GM18909 (cell line): ENCODE measurements at regions not wholly inside any gene's neighbourhood (a gene's known extent, or its start where the extent isn't known, plus 50 kb on each side); places are given as distances from the start of the nearest gene placed in this dataset.

Experiments used
- ATAC-seq: cut with Tn5 transposase; IDR thresholded peaks from one replicate; pipeline ENCODE4 v1.9.1; 2021; ENCODE audit warnings: mild to moderate bottlenecking; ENCODE audit not compliant: unreplicated experiment, poor library complexity

DNA sequence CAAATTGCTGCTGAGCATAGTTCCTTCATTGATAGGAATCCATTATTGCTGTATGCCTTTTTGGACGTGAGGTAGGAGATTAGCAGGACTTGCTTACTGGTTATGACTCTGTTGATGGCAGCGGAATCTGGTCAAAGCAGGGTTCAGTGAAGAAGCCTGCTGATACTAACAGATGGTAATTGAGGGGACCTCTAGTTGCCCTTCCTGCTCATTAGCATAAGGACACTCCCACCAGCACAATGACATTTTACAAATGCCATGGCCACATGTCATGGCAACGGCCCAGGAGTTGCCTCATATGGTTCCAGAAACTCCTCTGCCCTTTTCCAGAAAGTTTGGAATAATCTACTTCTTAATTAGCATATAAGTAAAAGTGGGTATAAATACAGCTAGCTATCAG is 417.5 kb downstream of the CDC14C start:
- no peak for ATAC-seq

DNA sequence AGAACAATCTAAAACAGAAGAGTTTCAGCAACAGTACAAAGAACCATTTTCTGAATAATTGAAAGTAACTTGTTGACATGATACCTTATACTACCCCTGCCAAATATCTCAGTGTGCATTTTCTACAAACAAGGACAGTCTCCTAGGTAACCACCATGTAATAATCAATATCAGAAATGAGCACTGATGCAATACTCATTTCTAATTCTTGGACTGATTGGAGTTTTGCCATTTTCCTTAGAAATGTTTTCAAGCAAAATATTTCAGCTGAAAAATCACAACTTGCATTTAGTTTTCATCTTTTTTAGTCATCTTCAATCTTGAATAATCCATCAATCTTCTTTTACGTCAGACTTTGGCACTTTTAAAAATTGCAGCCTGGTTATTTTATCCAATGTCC is 420.2 kb downstream of the CDC14C start:
- ATAC-seq = no peak

DNA sequence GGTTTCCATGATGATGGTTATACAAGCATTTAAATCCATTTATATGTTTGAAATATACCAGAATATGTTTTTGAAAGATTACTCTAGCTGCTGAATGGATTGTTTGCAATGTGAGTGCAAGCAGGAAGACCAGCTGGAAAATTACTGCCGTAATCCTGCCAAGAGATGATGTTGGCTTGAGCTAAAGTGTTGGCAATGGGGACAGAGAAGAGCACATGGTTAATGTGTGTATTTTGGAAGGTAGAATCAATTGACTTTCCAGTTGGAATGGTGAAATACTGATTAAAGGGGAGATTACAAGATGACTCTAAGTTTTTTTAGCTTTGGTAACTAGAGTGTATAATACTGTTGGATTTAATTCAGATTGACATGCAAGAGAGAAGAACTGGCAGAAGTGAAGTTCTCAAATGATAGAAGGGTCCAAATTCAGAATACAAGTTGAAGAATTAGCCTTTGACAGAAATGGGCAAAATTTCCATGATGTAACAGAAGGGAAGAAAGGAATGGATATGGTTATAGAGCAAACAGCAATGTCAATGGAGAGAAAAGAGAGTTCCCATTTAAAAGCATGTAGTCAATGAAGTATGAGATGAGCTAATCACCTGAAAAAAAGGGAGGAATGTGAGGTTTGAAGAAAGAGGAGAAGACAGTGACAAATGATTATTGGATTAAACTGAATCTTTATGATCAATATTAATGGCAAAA is 422.0 kb downstream of the CDC14C start:
- no peak for ATAC-seq

DNA sequence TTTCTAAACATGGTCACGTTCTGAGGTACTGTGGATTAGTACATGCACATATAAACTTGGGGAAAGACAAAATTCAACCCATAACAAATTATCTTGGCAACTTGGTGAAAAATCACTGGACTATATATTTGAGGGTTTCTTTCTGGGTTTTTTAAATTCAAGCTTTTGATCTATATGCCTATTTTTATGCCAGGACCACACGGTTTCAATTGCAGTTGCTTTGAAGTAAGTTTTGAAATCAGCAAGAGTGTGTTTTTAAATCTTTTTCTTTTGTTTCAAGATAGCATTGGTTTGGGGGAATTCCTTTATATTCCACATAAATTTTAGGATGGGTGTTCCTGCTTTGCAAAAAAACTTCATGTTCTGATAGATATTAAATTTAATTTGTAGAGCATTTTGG is 406.4 kb upstream of the VWC2 start:
- no peak for ATAC-seq

DNA sequence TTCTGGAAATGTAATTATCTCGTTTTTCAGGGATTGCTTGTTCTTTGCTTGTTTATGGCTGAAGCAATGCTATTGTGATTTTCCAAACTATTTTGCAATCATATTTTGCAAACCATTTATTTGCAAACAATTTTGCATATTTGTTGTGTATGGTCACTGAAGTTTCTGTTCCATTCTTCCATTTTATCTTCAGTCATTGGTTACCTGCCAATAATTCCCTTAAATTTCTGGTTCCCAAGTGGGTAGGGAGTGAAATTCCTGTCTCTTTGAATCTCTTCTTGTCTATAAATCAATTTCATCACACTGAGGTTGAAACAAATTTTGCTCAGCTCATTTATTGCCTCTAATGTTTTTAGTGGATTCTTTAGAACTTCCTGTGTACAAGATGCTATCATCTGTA is 401.7 kb upstream of the VWC2 start:
- no peak for ATAC-seq

DNA sequence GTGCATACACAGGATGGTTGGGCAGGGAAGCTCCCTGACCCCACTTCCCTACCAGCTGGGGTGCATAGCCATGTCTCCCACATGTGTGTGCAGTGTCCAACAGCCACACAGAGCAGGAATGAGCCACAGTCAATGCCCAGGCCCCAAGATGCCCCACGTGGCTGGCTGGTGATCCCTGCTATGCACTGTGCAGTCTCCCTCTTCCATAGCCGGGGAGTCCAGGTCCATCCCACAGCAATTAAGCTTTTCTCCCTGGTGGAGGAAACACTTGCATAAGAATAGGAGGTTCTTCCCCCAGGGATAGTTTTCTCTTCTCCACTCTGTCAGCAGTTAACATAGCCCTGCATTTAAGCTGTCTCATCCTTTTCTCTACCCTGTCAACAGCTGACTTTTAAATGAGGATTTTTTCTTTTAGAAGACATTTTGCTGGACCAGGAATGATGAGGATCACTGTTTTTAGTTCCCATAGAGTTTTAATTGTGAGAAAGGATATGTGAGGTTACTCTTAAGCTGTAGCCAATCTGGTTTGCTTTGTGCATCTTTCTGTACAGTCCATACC is 396.5 kb upstream of the VWC2 start:
- no peak for ATAC-seq

DNA sequence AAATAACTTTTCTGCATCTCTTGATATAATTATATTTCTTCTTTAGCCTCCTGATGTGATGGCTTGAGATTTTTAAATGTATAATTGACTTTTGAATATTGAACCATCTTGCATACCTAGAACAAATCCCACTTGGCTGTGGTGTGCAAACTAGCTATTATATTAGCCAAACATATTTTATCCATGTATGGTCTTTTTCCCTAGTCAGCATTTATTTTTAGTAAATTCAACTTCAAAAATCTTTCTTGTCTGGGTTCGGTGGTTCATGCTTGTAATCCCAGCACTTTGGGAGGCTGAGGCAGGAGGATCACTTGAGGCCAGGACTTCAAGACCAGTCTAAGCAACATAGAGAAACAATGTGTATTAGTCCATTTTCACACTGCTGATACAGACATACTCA is 386.6 kb upstream of the VWC2 start:
- no peak for ATAC-seq

DNA sequence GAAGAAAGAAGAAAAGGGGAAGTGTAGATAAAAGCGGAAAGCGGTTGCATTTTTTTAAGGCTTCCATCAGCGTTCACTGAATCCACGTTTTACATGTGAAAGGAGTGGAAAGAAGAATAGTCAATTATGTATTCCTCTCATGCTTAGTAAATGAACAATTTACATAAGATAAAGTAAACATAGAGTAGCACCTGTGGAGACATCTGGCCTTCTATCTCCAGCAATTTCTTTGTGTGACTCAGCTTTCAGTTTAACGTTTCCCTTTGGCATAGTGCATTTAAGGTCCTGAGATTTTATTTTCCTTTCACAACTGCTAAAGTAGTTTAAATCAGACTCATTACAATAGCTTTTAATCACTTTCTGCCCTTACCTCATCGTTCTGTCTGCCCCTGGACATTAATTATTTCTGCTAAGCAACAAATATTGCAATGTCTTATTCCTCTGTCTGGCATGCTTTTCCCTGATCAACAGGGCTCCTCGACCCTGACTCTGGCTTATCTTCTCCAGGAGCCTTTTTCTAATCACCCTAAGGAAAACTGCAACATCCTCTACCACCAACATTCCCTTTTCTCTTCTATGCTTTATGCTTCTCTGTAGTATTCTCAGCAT is 383.5 kb upstream of the VWC2 start:
- ATAC-seq = no peak

DNA sequence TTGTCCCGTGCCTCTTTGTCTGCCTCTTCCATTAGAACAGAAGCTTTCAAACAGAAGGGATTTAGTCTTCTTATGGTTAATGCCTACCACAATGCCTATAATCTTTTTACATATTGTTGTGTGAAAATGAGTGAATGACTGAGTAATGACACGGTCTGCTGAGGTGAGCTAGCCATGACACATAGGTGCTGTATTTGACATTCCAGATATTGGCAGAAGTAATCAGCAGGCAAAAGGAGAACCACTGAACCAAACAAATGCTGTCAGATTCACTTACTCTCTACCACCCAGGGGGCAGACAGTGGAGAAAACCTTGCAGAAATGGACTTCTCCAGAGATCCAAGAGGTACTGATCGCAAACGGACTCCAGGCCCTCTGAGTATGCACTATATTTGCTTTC is 377.2 kb upstream of the VWC2 start:
- no peak for ATAC-seq

DNA sequence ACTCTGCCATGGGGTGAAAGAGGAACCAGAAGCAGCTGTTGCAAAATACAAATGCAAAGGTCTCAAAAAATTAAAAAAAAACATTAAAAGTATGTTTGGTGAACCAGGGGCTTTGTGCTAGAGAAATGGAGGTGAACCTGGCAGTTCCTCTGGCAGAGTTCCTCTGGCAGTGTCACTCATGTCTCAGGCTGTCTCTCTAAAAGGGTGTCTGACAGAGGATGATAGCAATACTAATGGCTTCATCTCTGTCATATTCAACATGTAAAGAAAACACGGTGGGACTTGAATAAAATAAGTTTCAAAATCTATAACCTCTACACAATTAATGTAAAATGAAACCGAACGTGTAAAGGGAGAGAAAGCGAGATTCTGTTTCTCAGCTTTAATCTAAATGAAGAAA is 375.7 kb upstream of the VWC2 start:
- ATAC-seq = no peak

DNA sequence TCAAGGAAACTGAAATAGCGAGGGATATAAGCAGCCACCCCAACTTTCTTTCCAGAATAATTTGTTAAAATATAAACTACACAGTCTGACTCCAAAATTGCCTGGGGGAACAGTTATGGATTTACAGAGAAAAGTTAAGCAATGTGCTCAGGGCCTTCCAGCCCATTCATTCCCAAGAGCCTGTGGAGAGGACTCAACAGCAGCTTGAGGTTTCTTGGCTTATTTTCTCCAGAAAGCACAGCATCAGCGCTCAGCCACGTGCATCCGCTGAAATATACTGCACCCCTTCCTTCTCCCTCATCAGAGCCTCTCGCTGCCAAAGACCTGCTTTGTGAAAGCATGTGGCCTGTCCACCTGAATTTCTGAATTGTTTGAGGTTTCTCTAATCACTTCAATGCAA is 375.2 kb upstream of the VWC2 start:
- ATAC-seq = no peak

DNA sequence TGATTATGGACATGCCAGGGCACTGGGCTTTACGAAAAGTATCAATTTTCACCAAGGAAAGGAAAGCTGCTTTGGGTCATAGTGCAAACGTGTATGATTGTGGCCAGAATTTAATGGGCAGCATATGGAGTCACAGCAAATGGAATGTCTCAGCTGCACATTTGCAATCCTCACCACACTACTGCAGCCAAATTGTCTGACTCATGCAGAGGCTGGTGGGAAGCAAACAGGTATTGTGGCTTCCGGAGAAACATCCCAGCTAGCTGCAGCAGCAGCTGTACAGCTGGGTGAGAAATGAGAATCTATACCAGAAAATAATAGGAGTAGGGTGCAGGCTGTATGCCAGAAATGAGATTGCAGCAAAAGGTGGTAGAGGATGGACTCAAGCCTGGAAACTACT is 374.7 kb upstream of the VWC2 start:
- ATAC-seq = no peak

DNA sequence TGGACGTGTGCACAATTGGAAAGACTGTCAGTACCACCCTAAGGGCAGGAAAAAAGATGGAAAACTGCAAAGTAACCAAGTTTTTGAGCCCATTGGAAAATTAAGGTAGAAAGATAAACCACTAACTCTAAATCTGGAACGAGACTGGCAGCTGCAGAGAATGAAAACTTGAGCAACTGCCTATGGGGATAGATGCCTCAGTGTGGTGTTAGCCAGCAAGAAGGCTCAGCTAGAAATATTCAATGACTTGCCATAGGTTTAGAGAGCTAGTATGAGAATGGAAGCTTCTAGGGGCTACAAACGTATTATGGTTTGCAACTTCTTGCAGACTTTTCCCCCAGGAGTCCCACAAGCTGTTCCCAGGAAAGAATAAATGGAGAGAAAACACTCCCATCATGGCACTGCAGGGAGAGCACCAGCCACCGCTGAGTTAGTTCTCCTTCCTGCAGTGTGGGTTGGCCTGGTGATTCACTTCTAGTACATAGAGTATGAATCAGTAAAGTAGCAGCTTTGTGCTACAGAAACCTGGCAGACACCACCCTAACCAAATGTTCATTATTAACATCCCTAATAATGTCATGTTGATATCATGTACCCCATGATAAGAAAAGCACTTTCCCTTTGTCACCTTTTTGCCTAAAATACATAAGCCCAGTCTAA is 372.4 kb upstream of the VWC2 start:
- ATAC-seq = no peak

DNA sequence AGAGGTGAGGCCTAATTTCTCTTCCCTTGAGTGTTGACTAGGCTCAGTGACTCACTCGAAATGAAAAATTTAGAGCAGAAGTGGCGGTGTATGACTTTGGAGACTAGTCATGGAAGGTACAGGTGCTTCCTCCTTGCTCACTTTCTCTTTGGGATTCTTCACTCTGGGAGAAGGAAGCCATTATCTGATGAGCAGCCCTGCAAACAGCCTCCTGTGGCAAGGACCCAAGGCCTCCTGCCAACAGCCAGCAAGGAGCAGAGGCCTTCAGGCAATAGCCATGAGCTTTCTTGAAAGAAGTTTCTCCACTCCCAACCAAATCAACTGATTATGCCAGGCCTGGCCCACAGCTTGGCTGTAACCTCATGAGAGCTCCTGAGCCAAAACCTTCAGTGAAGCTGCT is 369.6 kb upstream of the VWC2 start:
- ATAC-seq = no peak

DNA sequence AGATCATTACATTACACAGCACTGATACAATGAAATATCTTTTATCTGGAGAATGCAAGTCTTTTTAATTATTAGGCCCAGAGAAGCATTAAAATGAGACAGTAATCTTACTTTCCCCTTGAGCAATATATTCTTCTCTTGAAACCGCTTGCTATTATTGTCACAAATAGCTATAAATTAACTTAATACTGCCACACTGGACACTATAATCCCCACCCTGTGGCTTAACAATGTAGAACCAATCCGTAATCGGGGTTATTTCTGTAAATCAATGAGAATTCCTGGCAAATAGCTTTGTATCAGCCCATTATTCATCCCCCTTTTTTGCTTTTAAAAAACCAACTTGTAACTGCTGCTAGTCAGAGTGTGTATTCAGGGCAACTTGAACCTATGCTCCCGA is 366.2 kb upstream of the VWC2 start:
- ATAC-seq = no peak

DNA sequence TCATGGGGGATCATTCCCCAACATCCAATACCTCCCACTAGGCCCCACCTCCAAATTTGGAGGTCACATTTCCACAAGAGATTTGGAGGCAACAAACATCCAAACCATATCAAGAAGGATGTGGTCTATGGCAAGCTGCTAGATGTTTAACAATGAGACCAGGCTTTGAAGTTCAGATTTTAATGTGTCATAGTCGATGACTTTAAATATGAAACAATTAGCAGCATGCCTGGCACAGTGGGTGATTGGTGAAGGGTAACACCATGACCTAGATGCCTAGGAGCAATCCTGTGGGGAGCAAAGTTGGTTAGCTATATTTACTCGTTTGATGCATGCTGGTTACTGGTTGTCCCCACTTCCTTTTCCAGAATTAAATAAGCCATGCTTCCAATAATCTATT is 356.4 kb upstream of the VWC2 start:
- no peak for ATAC-seq

DNA sequence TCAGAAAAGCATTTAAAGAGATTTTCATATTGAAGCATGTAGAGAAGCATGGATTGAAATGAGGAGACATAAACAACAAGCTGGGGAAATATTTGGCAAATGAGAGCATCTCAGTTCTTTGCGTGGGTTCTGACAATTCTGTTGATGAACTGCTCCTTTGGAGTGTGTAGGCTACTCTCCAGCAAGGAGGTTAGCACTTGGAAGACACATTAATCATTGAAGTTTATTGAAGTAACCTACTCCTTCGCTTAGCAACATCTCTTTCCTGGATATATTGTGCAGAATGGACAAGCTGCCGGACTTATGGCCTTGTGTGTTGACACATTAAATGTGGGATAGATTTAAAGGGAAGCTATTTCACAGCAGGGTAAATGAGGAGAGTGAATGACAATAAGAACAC is 354.5 kb upstream of the VWC2 start:
- ATAC-seq = no peak

DNA sequence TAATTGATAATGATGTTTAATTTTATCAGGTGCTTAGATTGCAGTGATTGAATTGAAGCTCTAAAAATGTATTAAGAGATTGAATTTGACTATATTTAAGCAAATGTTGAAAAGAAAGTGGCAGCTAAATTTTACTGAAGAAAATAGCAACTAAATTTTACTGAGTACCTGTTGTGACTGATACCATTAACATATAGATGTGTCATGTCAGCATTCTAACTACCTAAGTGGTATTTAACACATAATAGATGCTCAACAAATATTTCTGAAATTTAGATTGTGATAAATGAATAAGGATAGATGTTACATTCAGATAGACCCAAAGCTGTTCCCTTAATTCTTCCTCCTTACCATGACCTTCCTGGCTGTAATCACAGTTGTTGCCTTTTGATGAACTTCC is 350.9 kb upstream of the VWC2 start:
- ATAC-seq = no peak

DNA sequence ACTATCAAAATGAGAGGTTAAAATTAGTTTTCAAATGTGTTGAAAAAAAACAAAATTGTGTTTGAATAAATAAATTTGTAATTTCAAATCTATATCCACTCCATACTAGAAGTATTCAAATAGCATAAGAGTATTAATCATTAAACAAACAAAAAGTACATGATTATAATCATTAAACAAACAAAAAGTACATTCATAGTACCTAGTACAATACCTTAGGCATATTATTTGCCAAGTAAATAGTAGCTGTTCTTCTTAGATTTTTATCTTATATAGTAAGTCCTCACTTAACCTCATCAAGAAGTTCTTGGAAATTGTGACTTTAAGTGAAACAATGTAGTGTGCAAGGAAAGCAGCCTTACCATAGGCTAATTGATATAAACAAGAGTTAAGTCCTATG is 349.3 kb upstream of the VWC2 start:
- ATAC-seq = no peak

DNA sequence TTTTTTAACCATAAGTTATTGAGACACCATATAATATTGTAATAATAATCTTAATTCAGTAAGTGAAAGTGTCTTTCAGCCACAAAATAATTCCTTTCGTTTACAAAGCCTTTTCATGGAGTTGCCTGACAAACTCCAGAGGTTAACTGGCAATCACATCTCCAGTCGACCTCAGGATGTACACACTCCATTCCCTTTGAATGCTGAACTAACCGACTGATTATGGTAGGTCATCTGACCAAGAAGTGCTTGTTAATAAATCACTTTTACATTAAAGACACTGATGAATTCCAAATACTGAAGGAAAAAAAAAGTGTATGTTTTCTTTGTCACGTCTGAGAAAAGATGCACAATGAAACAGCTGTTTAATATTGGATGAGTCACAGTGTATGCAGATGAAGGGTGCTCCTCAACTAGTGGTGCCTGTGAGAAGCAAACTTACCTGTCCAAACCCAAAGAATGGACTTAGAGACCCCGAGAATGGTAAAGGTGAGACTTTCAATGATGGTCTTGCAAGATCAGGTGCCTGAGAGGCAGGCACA is 348.1 kb upstream of the VWC2 start:
- no peak for ATAC-seq

DNA sequence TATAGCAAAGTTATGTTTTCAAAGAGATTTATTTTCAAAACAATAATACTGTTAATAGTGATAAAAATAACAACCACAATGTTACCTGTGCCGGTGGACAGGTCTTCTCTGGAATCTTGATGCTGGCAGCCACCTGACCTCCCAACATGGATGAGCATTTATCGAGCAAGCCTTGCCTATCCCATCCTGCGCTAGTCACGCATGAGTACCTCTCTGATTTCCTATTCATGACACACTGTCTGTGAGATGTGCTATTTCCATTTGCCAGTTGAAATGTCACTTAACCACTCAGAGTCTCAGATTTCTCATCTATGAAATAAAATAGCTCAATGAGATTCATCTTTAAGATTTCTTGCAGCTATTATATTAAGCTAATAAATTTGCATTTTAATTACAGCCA is 341.2 kb upstream of the VWC2 start:
- ATAC-seq = no peak
